ENCODE measurements at regions not wholly inside any gene's neighbourhood (a gene's known extent, or its start where the extent isn't known, plus 50 kb on each side); places are given as distances from the start of the nearest gene placed in this dataset.
"Not testable (repeated sequence)": the region's sequence is repeated elsewhere in the genome, so short reads cannot be mapped to it uniquely, and the experiment has no call there.

DNA sequence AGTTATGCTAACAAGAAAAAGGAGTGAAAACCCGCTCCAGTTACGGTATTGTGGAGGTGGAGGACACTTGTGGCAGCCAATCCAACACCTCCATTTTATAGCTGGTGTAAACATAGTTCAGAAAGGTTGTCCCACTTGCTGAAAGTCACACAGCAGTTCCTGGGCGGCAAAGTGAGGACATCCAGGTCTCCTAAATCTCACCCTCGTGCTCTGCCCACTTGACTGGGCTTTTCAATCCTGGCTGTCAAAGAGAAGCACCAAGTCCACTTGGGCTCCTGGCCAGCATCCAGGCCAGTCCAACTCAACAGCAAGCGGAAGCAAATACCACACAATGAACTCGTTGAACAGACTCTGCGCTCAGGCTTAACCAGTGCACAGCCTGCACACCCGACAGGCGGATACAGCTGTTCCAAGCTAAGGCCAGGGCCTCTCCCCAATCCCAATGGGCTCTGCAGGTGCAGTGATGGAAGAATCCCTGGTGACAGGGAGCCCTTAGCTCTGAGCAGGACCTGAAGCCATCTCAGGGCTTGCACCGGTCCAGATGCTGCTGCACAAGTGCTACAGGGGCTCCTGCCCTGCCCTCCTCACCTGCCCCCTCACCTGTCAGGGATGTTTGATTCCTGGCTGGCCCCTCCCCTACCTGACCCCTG lies 89.8 kb upstream of the METTL9 start:
- TF ChIP-seq, protein P1, sequence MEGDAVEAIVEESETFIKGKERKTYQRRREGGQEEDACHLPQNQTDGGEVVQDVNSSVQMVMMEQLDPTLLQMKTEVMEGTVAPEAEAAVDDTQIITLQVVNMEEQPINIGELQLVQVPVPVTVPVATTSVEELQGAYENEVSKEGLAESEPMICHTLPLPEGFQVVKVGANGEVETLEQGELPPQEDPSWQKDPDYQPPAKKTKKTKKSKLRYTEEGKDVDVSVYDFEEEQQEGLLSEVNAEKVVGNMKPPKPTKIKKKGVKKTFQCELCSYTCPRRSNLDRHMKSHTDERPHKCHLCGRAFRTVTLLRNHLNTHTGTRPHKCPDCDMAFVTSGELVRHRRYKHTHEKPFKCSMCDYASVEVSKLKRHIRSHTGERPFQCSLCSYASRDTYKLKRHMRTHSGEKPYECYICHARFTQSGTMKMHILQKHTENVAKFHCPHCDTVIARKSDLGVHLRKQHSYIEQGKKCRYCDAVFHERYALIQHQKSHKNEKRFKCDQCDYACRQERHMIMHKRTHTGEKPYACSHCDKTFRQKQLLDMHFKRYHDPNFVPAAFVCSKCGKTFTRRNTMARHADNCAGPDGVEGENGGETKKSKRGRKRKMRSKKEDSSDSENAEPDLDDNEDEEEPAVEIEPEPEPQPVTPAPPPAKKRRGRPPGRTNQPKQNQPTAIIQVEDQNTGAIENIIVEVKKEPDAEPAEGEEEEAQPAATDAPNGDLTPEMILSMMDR (conservative IDR thresholded peaks at IDR 0.05; ENCODE audit: low read depth, low read length): not testable (repeated sequence)
- not testable (repeated sequence) for TF ChIP-seq EZH2 (IDR thresholded peaks at IDR 0.05; ENCODE audit: borderline replicate concordance, low read depth, low read length, poor library complexity, severe bottlenecking)
